ENCODE measurements at regions not wholly inside any gene's neighbourhood (a gene's known extent, or its start where the extent isn't known, plus 50 kb on each side); places are given as distances from the start of the nearest gene placed in this dataset.
"Not testable (repeated sequence)": the region's sequence is repeated elsewhere in the genome, so short reads cannot be mapped to it uniquely, and the experiment has no call there.

- not testable (repeated sequence) for TF ChIP-seq CTCF (conservative IDR thresholded peaks at IDR 0.05); ZFX (IDR thresholded peaks at IDR 0.05)
These were observed 656.0 kb downstream of the TENT5A start for GRCh38 chr6:81096464-81096863.
